ENCODE measurements at regions not wholly inside any gene's neighbourhood (a gene's known extent, or its start where the extent isn't known, plus 50 kb on each side); places are given as distances from the start of the nearest gene placed in this dataset.

DNA sequence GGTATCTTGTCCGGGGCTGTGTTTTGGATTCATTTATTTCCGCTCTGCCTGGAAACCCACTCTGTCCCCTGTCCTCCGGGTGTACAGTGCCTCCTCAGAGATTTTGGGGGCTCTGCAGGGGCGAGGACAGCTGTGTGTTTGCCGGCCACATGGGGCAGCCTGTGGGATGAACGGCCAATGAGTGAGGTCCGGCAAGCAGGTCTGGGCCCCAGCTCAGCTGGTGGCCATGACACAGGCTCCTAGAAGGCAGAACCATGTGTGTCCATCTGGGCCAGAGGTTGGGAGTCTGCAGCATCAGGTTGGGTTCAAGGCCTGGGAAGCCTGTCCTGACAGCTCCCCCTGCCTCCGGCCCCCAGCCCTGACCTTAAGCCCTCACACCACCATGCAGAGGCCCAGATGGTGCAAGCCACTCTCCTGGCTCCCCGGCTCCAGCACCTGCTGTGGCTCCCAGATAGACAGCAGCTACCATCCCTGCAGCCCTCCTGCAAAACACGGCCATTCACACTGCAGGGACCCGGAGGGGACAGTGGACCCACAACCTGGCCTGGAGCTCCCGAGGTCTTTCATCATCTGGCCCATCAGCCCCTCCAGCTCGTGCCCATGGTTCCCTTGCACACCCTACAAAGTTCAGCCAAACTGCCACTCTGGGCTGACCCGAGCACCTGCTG is 220.1 kb upstream of the C14orf180 start:
- Histone ChIP-seq H3K79me2 (replicated peaks; ENCODE audit: insufficient read depth, low read length) (no peaks in the 10 kb centered on the region), H3K9me2 (ENCODE audit: insufficient read depth, low read length) (no peaks in the 10 kb centered on the region), H3K9me3 (ENCODE audit: low read length) (no peaks in the 10 kb centered on the region), H4K20me1 (ENCODE audit: insufficient read depth) (no peaks in the 10 kb centered on the region), H3K27ac (ENCODE audit: low read length) (no peak overlapping the region), H3F3A (ENCODE audit: insufficient read depth, low read length, poor library complexity, severe bottlenecking) (no peaks in the 10 kb centered on the region), H2AFZ (ENCODE audit: low read depth, low read length) (no peak overlapping the region), H3K4me3 (ENCODE audit: low read length) (no peak overlapping the region), H3K27me3 (ENCODE audit: insufficient read depth, low read depth, low read length) (no peaks in the 10 kb centered on the region), H3K36me3 (ENCODE audit: insufficient read depth, low read length) (no peaks in the 10 kb centered on the region), H3K9ac (ENCODE audit: low read length) (no peak overlapping the region), H3K4me2 (ENCODE audit: low read length) (no peak overlapping the region)
- no peak for TF ChIP-seq EP300 (conservative IDR thresholded peaks at IDR 0.05; ENCODE audit: poor library complexity, severe bottlenecking)
- TF ChIP-seq, protein P1, sequence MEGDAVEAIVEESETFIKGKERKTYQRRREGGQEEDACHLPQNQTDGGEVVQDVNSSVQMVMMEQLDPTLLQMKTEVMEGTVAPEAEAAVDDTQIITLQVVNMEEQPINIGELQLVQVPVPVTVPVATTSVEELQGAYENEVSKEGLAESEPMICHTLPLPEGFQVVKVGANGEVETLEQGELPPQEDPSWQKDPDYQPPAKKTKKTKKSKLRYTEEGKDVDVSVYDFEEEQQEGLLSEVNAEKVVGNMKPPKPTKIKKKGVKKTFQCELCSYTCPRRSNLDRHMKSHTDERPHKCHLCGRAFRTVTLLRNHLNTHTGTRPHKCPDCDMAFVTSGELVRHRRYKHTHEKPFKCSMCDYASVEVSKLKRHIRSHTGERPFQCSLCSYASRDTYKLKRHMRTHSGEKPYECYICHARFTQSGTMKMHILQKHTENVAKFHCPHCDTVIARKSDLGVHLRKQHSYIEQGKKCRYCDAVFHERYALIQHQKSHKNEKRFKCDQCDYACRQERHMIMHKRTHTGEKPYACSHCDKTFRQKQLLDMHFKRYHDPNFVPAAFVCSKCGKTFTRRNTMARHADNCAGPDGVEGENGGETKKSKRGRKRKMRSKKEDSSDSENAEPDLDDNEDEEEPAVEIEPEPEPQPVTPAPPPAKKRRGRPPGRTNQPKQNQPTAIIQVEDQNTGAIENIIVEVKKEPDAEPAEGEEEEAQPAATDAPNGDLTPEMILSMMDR (IDR thresholded peaks at IDR 0.05; ENCODE audit: poor library complexity, severe bottlenecking) = no peak
- no peak for TF ChIP-seq MXI1 (conservative IDR thresholded peaks at IDR 0.05; ENCODE audit: poor library complexity, severe bottlenecking)
- no peak for TF ChIP-seq TAF1 (IDR thresholded peaks at IDR 0.05; ENCODE audit: low read depth)
- no peak for TF ChIP-seq EZH2 (IDR thresholded peaks at IDR 0.05; ENCODE audit: borderline replicate concordance, insufficient read depth, low read length, poor library complexity, severe bottlenecking)
- no peak for TF ChIP-seq POLR2AphosphoS5 (IDR thresholded peaks at IDR 0.05)
- no peak for TF ChIP-seq SMC3 (conservative IDR thresholded peaks at IDR 0.05; ENCODE audit: poor library complexity)
- TF ChIP-seq, protein P2, sequence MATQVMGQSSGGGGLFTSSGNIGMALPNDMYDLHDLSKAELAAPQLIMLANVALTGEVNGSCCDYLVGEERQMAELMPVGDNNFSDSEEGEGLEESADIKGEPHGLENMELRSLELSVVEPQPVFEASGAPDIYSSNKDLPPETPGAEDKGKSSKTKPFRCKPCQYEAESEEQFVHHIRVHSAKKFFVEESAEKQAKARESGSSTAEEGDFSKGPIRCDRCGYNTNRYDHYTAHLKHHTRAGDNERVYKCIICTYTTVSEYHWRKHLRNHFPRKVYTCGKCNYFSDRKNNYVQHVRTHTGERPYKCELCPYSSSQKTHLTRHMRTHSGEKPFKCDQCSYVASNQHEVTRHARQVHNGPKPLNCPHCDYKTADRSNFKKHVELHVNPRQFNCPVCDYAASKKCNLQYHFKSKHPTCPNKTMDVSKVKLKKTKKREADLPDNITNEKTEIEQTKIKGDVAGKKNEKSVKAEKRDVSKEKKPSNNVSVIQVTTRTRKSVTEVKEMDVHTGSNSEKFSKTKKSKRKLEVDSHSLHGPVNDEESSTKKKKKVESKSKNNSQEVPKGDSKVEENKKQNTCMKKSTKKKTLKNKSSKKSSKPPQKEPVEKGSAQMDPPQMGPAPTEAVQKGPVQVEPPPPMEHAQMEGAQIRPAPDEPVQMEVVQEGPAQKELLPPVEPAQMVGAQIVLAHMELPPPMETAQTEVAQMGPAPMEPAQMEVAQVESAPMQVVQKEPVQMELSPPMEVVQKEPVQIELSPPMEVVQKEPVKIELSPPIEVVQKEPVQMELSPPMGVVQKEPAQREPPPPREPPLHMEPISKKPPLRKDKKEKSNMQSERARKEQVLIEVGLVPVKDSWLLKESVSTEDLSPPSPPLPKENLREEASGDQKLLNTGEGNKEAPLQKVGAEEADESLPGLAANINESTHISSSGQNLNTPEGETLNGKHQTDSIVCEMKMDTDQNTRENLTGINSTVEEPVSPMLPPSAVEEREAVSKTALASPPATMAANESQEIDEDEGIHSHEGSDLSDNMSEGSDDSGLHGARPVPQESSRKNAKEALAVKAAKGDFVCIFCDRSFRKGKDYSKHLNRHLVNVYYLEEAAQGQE (IDR thresholded peaks at IDR 0.05; ENCODE audit: borderline replicate concordance) = no peak
- TF ChIP-seq RAD21 (conservative IDR thresholded peaks at IDR 0.05) = no peak

DNA sequence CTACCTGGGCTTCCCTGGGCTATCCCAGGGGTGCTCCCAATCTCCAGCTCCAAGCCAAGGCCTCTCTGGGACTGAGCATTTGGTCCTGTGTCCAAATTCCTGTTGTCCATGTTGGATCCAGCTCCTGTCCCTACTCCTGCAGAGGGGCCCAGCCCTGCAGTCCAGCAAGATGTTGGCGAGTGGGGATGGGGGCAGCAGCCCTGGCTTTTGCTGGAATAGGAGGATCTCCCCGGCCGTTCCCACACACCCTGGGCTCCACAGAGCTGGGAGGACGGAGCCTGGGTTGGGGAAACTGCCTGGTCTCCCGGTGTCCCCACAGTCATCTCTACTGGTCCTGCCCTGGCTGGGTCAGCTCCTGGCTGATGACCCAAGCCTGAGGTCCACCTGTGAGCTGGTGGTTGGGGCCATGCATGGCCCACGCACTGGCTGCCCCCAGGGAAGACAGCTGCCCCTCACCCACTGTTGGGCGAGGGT is 219.6 kb upstream of the C14orf180 start:
- Histone ChIP-seq H3K9ac (ENCODE audit: low read length) (no peak overlapping the region), H3K79me2 (replicated peaks; ENCODE audit: insufficient read depth, low read length) (no peaks in the 10 kb centered on the region), H3K27ac (ENCODE audit: low read length) (no peak overlapping the region), H3K27me3 (ENCODE audit: insufficient read depth, low read depth, low read length) (no peaks in the 10 kb centered on the region), H3K4me3 (ENCODE audit: low read length) (no peak overlapping the region), H3K9me3 (ENCODE audit: low read length) (peaks cover 4% of the 10 kb centered on the region), H4K20me1 (ENCODE audit: insufficient read depth) (no peaks in the 10 kb centered on the region), H3K9me2 (ENCODE audit: insufficient read depth, low read length) (no peaks in the 10 kb centered on the region), H3F3A (ENCODE audit: insufficient read depth, low read length, poor library complexity, severe bottlenecking) (no peaks in the 10 kb centered on the region), H3K36me3 (ENCODE audit: insufficient read depth, low read length) (no peaks in the 10 kb centered on the region), H3K4me2 (ENCODE audit: low read length) (no peak overlapping the region), H2AFZ (ENCODE audit: low read depth, low read length) (no peak overlapping the region)
- no peak for TF ChIP-seq SMC3 (conservative IDR thresholded peaks at IDR 0.05; ENCODE audit: poor library complexity)
- no peak for TF ChIP-seq EZH2 (IDR thresholded peaks at IDR 0.05; ENCODE audit: borderline replicate concordance, insufficient read depth, low read length, poor library complexity, severe bottlenecking)
- no peak for TF ChIP-seq MXI1 (conservative IDR thresholded peaks at IDR 0.05; ENCODE audit: poor library complexity, severe bottlenecking)
- TF ChIP-seq POLR2AphosphoS5 (IDR thresholded peaks at IDR 0.05) = no peak
